Mesendoderm (in vitro differentiated cells): ENCODE measurements at regions not wholly inside any gene's neighbourhood (a gene's known extent, or its start where the extent isn't known, plus 50 kb on each side); places are given as distances from the start of the nearest gene placed in this dataset.

Experiments
- DNase-seq: peaks from one replicate; pipeline ENCODE4 v3.0.0; 2013
- H2AK5ac ChIP-seq: 2 replicates; pipeline ENCODE4 v1.6.1; 2013; ENCODE audit warnings: low read length, inconsistent platforms
- H2BK120ac ChIP-seq: 2 replicates; pipeline ENCODE4 v1.6.1; 2013; ENCODE audit warnings: low read depth, mild to moderate bottlenecking, low read length, moderate library complexity, mixed read lengths
- H2BK15ac ChIP-seq: replicated peaks from 2 replicates; pipeline ENCODE4 v1.6.1; 2013; ENCODE audit warnings: low read depth, mild to moderate bottlenecking, moderate library complexity
- H2BK5ac ChIP-seq: 2 replicates; pipeline ENCODE4 v1.6.1; 2013; ENCODE audit warnings: low read length, inconsistent platforms
- H3K18ac ChIP-seq: 2 replicates; pipeline ENCODE4 v1.6.1; 2013; ENCODE audit warnings: mild to moderate bottlenecking, low read length, mixed read lengths
- H3K23ac ChIP-seq: one replicate; pipeline ENCODE4 v1.6.1; 2013; ENCODE audit warnings: low read length
- H3K27ac ChIP-seq: 2 replicates; pipeline ENCODE4 v1.5.1; 2013; ENCODE audit warnings: low read depth, mild to moderate bottlenecking, inconsistent platforms, low read length, moderate library complexity
- H3K27me3 ChIP-seq: 2 replicates; pipeline ENCODE4 v1.6.1; 2013; ENCODE audit warnings: low read length, control low read depth, mild to moderate bottlenecking, inconsistent platforms; ENCODE audit not compliant: insufficient read depth, poor library complexity
- H3K36me3 ChIP-seq: 2 replicates; pipeline ENCODE4 v1.6.1; 2013; ENCODE audit warnings: low read length, inconsistent platforms; ENCODE audit not compliant: control insufficient read depth, insufficient read depth
- H3K4ac ChIP-seq: one replicate; pipeline ENCODE4 v1.6.1; 2013; ENCODE audit warnings: low read depth, mild to moderate bottlenecking, low read length, moderate library complexity
- H3K4me1 ChIP-seq: 2 replicates; pipeline ENCODE4 v1.6.1; 2013; ENCODE audit warnings: low read depth, low read length, inconsistent platforms; ENCODE audit not compliant: control insufficient read depth
- H3K4me2 ChIP-seq: 2 replicates; pipeline ENCODE4 v1.6.1; 2013; ENCODE audit warnings: low read length
- H3K4me3 ChIP-seq: 2 replicates; pipeline ENCODE4 v1.5.1; 2013; ENCODE audit warnings: mild to moderate bottlenecking, low read length
- H3K56ac ChIP-seq: one replicate; pipeline ENCODE4 v1.6.1; 2013; ENCODE audit warnings: low read length
- H3K79me1 ChIP-seq: 2 replicates; pipeline ENCODE4 v1.6.1; 2013; ENCODE audit warnings: low read length, inconsistent platforms
- H3K79me2 ChIP-seq: 2 replicates; pipeline ENCODE4 v1.6.1; 2013; ENCODE audit warnings: mild to moderate bottlenecking, low read length; ENCODE audit not compliant: control insufficient read depth, insufficient read depth
- H3K9ac ChIP-seq: 2 replicates; pipeline ENCODE4 v1.6.1; 2013; ENCODE audit warnings: low read length, inconsistent platforms
- H4K5ac ChIP-seq: one replicate; pipeline ENCODE4 v1.6.1; 2013; ENCODE audit warnings: low read length
- H4K8ac ChIP-seq: one replicate; pipeline ENCODE4 v1.6.1; 2013; ENCODE audit warnings: low read depth, mild to moderate bottlenecking, control low read depth, low read length, moderate library complexity
- WGBS: extraction: QIAGEN DNeasy Blood & Tissue Kit; methylation state at CpG from one replicate; pipeline ENCODE4 v1.1.7; 2013; ENCODE audit warnings: low lambda C conversion rate, missing lambda C conversion rate; ENCODE audit not compliant: insufficient coverage; ENCODE audit errors: extremely low coverage; 5-methylcytosine and 5-hydroxymethylcytosine counted together

- Histone ChIP-seq H3K4me1 (no peaks in the 10 kb centered on the region), H2BK5ac (no peak overlapping the region), H3K18ac (no peak overlapping the region), H3K79me1 (no peaks in the 10 kb centered on the region), H3K9ac (no peak overlapping the region), H3K4me3 (no peak overlapping the region), H4K8ac (no peak overlapping the region), H3K79me2 (no peaks in the 10 kb centered on the region), H3K4me2 (no peak overlapping the region), H4K5ac (no peak overlapping the region), H3K4ac (no peak overlapping the region), H3K27ac (no peak overlapping the region), H2BK15ac (no peak overlapping the region), H3K56ac (no peak overlapping the region), H2AK5ac (no peak overlapping the region), H3K27me3 (no peaks in the 10 kb centered on the region), H3K23ac (no peak overlapping the region), H3K36me3 (no peaks in the 10 kb centered on the region), H2BK120ac (no peak overlapping the region)
- no CpG with 5 or more reads among the region's 2 CpGs for WGBS
- no peak for DNase-seq
Observed at GRCh38 chr1:55321942-55322341, 106.8 kb upstream of the USP24 start.

GRCh38 chr1:55320891-55321290 lies 105.7 kb upstream of the USP24 start:
- H3K27me3 ChIP-seq, result no peaks in the 10 kb centered on the region
- no peak overlapping the region for H2AK5ac ChIP-seq
- H4K5ac ChIP-seq, result no peak overlapping the region
- H2BK120ac ChIP-seq, result no peak overlapping the region
- no peak overlapping the region for H4K8ac ChIP-seq
- no peaks in the 10 kb centered on the region for H3K4me1 ChIP-seq
- H3K36me3 ChIP-seq, result no peaks in the 10 kb centered on the region
- no peak overlapping the region for H3K4me3 ChIP-seq
- no peak overlapping the region for H3K27ac ChIP-seq
- no peak for DNase-seq
- no peak overlapping the region for H3K56ac ChIP-seq
- no CpG with 5 or more reads among the region's 2 CpGs for WGBS
- H3K23ac ChIP-seq, result no peak overlapping the region
- no peak overlapping the region for H2BK5ac ChIP-seq
- H3K9ac ChIP-seq, result no peak overlapping the region
- H3K4me2 ChIP-seq, result no peak overlapping the region
- no peak overlapping the region for H2BK15ac ChIP-seq
- H3K4ac ChIP-seq, result no peak overlapping the region
- H3K79me2 ChIP-seq, result no peaks in the 10 kb centered on the region
- no peaks in the 10 kb centered on the region for H3K79me1 ChIP-seq
- H3K18ac ChIP-seq, result no peak overlapping the region

- no peaks in the 10 kb centered on the region for H3K36me3 ChIP-seq
- no peak overlapping the region for H3K18ac ChIP-seq
- H3K4me1 ChIP-seq, result no peaks in the 10 kb centered on the region
- H3K23ac ChIP-seq, result no peak overlapping the region
- no peak overlapping the region for H3K27ac ChIP-seq
- H4K8ac ChIP-seq, result no peak overlapping the region
- no peak overlapping the region for H4K5ac ChIP-seq
- H2AK5ac ChIP-seq, result no peak overlapping the region
- no peak overlapping the region for H3K9ac ChIP-seq
- no peak overlapping the region for H3K4ac ChIP-seq
- no peak overlapping the region for H3K4me3 ChIP-seq
- no peak overlapping the region for H3K4me2 ChIP-seq
- H2BK15ac ChIP-seq, result no peak overlapping the region
- no peak for DNase-seq
- WGBS, result no CpG with 5 or more reads among the region's 6 CpGs
- no peak overlapping the region for H2BK120ac ChIP-seq
- H3K79me2 ChIP-seq, result no peaks in the 10 kb centered on the region
- H3K79me1 ChIP-seq, result no peaks in the 10 kb centered on the region
- H3K56ac ChIP-seq, result no peak overlapping the region
- H2BK5ac ChIP-seq, result no peak overlapping the region
- H3K27me3 ChIP-seq, result no peaks in the 10 kb centered on the region
Observed at GRCh38 chr1:55318116-55318817, 103.1 kb upstream of the USP24 start.

GRCh38 chr1:55317673-55318072 lies 102.5 kb upstream of the USP24 start:
- no peak overlapping the region for H3K56ac ChIP-seq
- no peak overlapping the region for H3K9ac ChIP-seq
- no peak overlapping the region for H3K27ac ChIP-seq
- H3K23ac ChIP-seq, result no peak overlapping the region
- H3K4me2 ChIP-seq, result no peak overlapping the region
- no peak overlapping the region for H2BK15ac ChIP-seq
- no peak for DNase-seq
- H2BK5ac ChIP-seq, result no peak overlapping the region
- H2AK5ac ChIP-seq, result no peak overlapping the region
- H3K4ac ChIP-seq, result no peak overlapping the region
- no peaks in the 10 kb centered on the region for H3K79me2 ChIP-seq
- no CpG with 5 or more reads among the region's 3 CpGs for WGBS
- H3K18ac ChIP-seq, result no peak overlapping the region
- no peak overlapping the region for H4K8ac ChIP-seq
- no peaks in the 10 kb centered on the region for H3K27me3 ChIP-seq
- no peak overlapping the region for H4K5ac ChIP-seq
- no peak overlapping the region for H3K4me3 ChIP-seq
- H2BK120ac ChIP-seq, result no peak overlapping the region
- no peaks in the 10 kb centered on the region for H3K79me1 ChIP-seq
- H3K4me1 ChIP-seq, result no peaks in the 10 kb centered on the region
- no peaks in the 10 kb centered on the region for H3K36me3 ChIP-seq

GRCh38 chr1:55316947-55317662 lies 101.9 kb upstream of the USP24 start:
- H4K5ac ChIP-seq, result no peak overlapping the region
- no peak overlapping the region for H4K8ac ChIP-seq
- H2BK5ac ChIP-seq, result no peak overlapping the region
- no peak overlapping the region for H2AK5ac ChIP-seq
- H3K23ac ChIP-seq, result no peak overlapping the region
- H3K18ac ChIP-seq, result no peak overlapping the region
- H3K27ac ChIP-seq, result no peak overlapping the region
- WGBS, result no CpG with 5 or more reads among the region's 7 CpGs
- no peaks in the 10 kb centered on the region for H3K36me3 ChIP-seq
- no peaks in the 10 kb centered on the region for H3K79me2 ChIP-seq
- no peaks in the 10 kb centered on the region for H3K27me3 ChIP-seq
- no peaks in the 10 kb centered on the region for H3K79me1 ChIP-seq
- no peak overlapping the region for H2BK15ac ChIP-seq
- no peak overlapping the region for H3K56ac ChIP-seq
- H3K4me2 ChIP-seq, result no peak overlapping the region
- no peak overlapping the region for H3K9ac ChIP-seq
- no peak overlapping the region for H2BK120ac ChIP-seq
- no peak overlapping the region for H3K4me3 ChIP-seq
- H3K4ac ChIP-seq, result no peak overlapping the region
- H3K4me1 ChIP-seq, result no peaks in the 10 kb centered on the region
- DNase-seq, result no peak
